ENCODE measurements at regions not wholly inside any gene's neighbourhood (a gene's known extent, or its start where the extent isn't known, plus 50 kb on each side); places are given as distances from the start of the nearest gene placed in this dataset.

DNA sequence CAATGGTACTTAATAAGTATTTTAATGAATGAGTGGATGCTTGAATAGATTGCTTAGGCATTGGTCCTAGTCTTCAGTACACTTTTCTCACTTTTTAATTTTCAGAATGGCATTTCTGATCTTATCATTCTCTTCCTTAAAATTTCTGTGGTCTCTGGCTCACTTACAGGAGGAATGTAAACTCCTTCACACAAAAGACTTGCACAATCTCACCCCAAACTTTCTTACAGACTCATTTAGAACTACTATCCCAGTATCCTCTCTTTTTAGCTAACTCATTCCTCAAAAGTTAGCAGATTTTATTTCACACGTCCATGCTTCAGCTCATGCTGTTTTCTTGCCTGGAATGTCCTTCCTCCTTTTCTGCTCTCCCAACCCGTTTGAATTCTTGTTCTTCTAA, 350.1 kb downstream of the GRXCR1 start:
- DNase-seq (ENCODE audit: low read depth in 4 of 4, low spot score in 2 of 4): no peak

- DNase-seq (ENCODE audit: low read depth in 4 of 4, low spot score in 2 of 4): no peak
These were observed 351.1 kb downstream of the GRXCR1 start for GRCh38 chr4:43243433-43244116.

- no peak for DNase-seq (ENCODE audit: low read depth in 4 of 4, low spot score in 2 of 4)
These were observed 352.3 kb downstream of the GRXCR1 start for GRCh38 chr4:43244688-43245382.

- no peak for DNase-seq (ENCODE audit: low read depth in 4 of 4, low spot score in 2 of 4)
These were observed 359.3 kb downstream of the GRXCR1 start for GRCh38 chr4:43251841-43252240.

DNA sequence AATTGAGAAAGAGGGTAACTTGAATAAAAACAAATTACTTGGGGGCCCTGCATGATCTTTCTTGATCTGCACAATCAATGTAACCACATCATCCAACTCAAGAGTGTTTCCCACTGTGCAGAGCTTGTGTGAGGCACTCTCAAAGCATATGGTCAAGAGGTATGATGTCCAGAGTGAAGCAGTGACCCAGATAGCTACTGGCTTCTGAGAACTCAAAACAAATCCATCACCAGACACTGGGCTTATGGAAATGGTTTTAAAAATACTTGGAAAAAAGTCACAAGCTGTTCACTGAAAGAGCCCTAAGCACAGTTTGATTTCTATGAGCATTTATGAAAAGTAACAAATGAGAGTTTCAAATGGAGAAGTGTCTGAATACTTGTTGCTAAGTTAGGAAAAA, 361.0 kb downstream of the GRXCR1 start:
- no peak for DNase-seq (ENCODE audit: low read depth in 4 of 4, low spot score in 2 of 4)

DNA sequence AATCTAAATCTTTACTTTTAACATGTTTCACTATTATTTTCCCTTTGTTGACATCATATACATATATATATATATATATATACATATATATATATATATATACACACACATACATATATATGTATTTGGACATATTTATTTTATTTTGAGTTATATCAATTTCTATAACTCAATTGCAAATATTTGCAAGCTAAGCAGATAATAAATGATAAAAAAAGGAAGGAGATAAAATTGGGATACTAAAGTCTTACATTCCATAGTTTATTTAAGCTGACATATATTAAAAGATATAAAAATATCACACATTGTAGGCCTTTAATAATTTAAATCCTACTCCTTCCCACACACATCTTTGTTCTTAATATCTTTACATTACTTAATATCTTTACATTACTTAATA, 372.2 kb downstream of the GRXCR1 start:
- no peak for DNase-seq (ENCODE audit: low read depth in 4 of 4, low spot score in 2 of 4)

GRCh38 chr4:43271946-43272345, 379.4 kb downstream of the GRXCR1 start:
- DNase-seq (ENCODE audit: low read depth in 4 of 4, low spot score in 2 of 4): no peak

DNA sequence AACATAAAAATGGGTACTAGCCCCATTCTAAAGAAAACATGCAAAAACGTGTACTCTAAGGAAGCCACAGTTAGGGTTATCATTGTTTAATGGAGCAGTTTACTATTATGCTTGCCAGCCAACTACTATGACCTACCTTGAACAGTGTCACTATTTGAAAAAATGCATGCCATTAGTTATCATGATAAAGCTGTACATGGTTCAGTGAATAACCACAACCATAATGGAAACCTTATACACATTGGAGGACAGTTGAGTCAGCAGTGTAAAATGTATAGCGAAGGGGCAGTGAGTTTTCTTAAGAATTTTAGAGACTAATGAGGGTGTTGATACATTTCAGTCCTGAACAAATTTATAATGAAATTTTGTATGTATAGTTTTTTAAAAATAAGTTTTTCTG, 381.9 kb downstream of the GRXCR1 start:
- no peak for DNase-seq (ENCODE audit: low read depth in 4 of 4, low spot score in 2 of 4)

DNA sequence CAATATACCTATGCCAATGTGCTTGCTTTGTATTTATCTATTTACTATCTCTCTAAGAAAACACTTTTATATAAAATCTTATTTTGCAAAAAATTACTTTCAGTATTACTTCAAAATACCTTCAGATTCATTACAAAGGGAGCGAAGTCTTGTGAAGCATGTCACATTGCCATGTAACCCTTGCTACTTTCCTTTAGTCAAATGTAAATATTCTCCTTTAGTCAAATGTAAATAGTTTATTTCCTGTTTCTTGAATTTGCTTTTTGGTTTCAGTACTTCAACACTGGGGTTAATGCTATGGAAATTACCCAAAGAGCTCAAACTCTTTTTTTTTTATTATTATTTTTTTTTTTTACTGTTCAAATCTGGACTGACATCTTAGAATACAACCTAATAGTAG, 383.3 kb downstream of the GRXCR1 start:
- DNase-seq (ENCODE audit: low read depth in 4 of 4, low spot score in 2 of 4): no peak

GRCh38 chr4:43276321-43276720, 383.8 kb downstream of the GRXCR1 start:
- no peak for DNase-seq (ENCODE audit: low read depth in 4 of 4, low spot score in 2 of 4)

GRCh38 chr4:43277003-43277402, 384.5 kb downstream of the GRXCR1 start:
- DNase-seq (ENCODE audit: low read depth in 4 of 4, low spot score in 2 of 4): no peak

GRCh38 chr4:43282534-43282933, 390.0 kb downstream of the GRXCR1 start:
- no peak for DNase-seq (ENCODE audit: low read depth in 4 of 4, low spot score in 2 of 4)

GRCh38 chr4:43286137-43286536, 393.6 kb downstream of the GRXCR1 start:
- no peak for DNase-seq (ENCODE audit: low read depth in 4 of 4, low spot score in 2 of 4)

GRCh38 chr4:43296946-43297528, 404.5 kb downstream of the GRXCR1 start:
- no peak for DNase-seq (ENCODE audit: low read depth in 4 of 4, low spot score in 2 of 4)

GRCh38 chr4:43316813-43317212, 424.3 kb downstream of the GRXCR1 start:
- no peak for DNase-seq (ENCODE audit: low read depth in 4 of 4, low spot score in 2 of 4)

DNA sequence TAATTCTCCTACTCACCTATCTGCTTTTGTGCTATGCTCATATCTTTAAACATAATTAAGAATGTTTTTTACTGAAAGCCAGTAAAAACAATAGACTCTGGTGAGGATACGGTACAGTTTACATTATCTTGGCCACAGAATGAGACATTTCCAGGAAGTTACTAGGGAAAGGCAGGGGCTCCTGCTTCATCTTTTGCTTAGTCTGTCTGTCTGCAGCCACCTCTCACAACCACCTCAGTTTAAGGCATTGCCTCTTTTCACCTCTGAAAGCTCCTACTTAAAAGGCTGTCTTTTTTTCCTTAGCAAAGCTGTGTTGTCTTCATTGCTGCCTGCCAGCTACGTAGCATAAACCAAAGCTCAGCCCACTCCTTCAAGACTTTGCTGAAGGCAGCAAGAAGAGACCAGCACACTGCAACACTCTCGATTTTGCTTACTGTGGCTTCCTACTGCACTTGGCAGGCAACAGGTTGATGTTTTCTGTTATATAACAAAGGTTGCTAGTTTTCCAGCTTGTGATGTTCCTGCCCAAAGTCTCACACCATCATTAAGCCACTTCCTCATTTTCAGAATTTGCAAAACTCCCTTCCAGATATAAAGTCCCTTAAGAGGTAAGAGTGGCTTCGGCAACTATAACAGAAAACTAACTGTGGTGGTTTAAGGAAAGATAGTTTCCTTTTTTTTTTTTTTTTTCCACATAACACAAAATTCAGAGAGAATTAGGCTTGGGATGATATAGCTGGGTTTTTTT, 432.9 kb downstream of the GRXCR1 start:
- no peak for DNase-seq (ENCODE audit: low read depth in 4 of 4, low spot score in 2 of 4)

GRCh38 chr4:43330288-43330687, 437.8 kb downstream of the GRXCR1 start:
- DNase-seq (ENCODE audit: low read depth in 4 of 4, low spot score in 2 of 4): no peak

DNA sequence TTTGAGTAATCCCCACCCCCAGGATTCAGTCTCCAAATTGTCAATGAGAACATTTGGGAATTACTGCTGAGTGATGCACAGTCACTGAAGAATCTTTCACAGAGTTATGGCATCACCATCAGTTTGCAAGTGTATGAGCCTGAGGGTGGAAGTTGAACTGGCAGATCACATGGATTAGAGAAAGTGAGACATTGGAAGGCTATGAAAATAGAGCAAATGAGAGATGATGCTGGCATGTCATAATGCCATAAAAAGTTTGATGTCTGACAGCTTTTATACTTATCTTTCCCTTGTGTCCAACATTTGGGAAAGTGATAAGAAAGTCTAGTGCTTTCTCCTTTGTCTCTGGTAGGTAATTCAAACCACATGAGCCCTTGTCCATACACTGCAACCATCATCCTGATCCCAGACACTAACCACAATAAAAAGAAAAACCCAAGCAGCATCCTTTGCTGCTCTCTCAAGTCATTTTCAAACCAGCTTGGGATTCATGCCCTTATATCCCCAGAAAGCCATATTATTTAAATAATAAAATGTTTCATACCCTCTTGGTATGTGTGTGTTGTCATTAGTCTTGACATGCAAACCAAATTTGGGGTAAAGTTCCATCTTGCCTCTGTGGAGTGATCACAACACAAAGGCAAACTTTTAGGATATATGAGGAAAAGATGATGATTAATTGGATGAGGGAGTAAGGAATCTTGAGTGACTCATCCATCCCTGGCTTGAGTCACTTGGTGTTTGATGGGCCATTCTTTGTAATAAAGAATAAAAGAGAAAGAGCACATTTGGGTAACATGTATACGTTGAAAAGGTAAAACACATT, 438.9 kb downstream of the GRXCR1 start:
- no peak for DNase-seq (ENCODE audit: low read depth in 4 of 4, low spot score in 2 of 4)

DNA sequence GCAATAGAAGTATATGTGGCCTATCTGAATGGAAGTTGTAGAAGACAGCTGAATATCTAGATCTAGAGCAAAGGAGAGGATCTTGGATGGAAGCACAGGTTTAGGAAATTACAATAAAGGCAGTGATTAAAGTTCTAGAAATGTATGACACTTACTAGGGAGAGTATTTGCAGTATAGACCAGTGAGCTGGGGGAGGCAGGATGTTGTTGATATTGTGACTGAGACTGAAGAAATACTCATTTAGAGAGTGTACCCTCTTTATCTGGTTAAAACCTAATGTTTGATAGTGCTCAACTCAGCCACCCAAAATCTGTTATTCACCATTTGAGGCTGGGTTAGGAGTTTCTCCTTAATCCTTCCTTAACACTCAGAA, 439.5 kb downstream of the GRXCR1 start:
- DNase-seq (ENCODE audit: low read depth in 4 of 4, low spot score in 2 of 4): no peak

GRCh38 chr4:43337707-43338106, 445.2 kb downstream of the GRXCR1 start:
- no peak for DNase-seq (ENCODE audit: low read depth in 4 of 4, low spot score in 2 of 4)

GRCh38 chr4:43339435-43339834, 446.9 kb downstream of the GRXCR1 start:
- DNase-seq (ENCODE audit: low read depth in 4 of 4, low spot score in 2 of 4): no peak
